SJCRH30 (cell line): ENCODE measurements at regions not wholly inside any gene's neighbourhood (a gene's known extent, or its start where the extent isn't known, plus 50 kb on each side); places are given as distances from the start of the nearest gene placed in this dataset.

Source experiments
- DNase-seq, 2 experiments: peaks; one replicate each; pipeline ENCODE4 v3.0.0-alpha.2; 2015 to 2020
- H3K27ac ChIP-seq: fragments of 250-450 bp; sonication (Bioruptor Pico); 2 replicates; pipeline ENCODE4 v1.5.1; 2020; ENCODE audit warnings: mild to moderate bottlenecking, moderate library complexity
- H3K27me3 ChIP-seq: fragments of 250-450 bp; sonication (Bioruptor Pico); 2 replicates; pipeline ENCODE4 v1.5.1; 2020; ENCODE audit warnings: mild to moderate bottlenecking, moderate library complexity
- H3K36me3 ChIP-seq: fragments of 250-450 bp; sonication (Bioruptor Pico); 2 replicates; pipeline ENCODE4 v1.5.1; 2020; ENCODE audit warnings: mild to moderate bottlenecking, moderate library complexity
- H3K4me1 ChIP-seq: fragments of 250-450 bp; sonication (Bioruptor Pico); 2 replicates; pipeline ENCODE4 v1.5.1; 2020; ENCODE audit warnings: mild to moderate bottlenecking, moderate library complexity
- H3K4me3 ChIP-seq: fragments of 250-450 bp; sonication (Bioruptor Pico); 2 replicates; pipeline ENCODE4 v1.5.1; 2020; ENCODE audit warnings: mild to moderate bottlenecking, moderate library complexity
- H3K9me3 ChIP-seq: fragments of 250-450 bp; sonication (Bioruptor Pico); replicated peaks from 2 replicates; pipeline ENCODE4 v1.5.1; 2020; ENCODE audit warnings: mild to moderate bottlenecking, moderate library complexity

DNA sequence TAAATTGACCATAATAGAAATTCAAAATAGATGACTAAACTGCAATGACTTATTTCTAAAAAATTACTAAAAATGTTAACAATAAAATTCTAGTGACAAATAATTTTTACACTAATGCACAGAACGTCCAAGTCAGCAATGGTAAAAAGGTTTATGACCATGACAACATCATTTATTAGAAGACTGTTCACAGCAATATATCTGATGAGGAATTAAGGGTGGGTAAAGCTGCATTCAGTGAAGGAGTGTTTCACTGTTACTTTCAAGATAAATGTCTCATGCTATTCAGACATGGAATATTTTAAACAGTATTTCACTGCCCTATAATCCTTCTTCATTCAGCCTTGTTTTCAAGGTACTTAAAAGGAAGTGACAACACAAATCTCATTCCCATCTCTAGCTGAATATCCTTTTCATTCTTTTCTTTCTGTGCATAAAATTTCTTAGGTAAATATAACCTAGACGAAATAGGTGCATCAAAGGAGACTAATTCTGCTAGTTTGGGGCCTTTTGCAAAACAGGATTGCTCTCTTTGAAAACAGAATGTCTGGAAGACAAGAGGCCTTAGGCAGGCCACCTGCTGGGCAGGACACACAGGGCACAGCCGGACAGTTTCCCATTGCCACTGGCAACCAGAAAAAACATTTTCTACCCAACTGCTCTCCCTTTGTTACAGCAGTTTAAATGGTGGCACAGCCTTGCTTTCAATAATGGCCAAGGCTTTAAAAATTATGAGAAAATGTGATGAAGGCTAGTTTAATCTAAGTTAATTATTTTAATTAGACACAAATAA lies 600.3 kb downstream of the SPRY1 start:
- Histone ChIP-seq H3K9me3 (0 out of 2 replicates have a peak, but pooled peaks cover 4% of the 10 kb centered on the region), H3K4me3 (no peak overlapping the region), H3K4me1 (peaks cover 3% of the 10 kb centered on the region; the same call in 1 of the 2 replicates), H3K36me3 (no peaks in the 10 kb centered on the region), H3K27ac (no peak overlapping the region), H3K27me3 (no peaks in the 10 kb centered on the region)
- DNase-seq, result peak; percentile 16 to 36

DNA sequence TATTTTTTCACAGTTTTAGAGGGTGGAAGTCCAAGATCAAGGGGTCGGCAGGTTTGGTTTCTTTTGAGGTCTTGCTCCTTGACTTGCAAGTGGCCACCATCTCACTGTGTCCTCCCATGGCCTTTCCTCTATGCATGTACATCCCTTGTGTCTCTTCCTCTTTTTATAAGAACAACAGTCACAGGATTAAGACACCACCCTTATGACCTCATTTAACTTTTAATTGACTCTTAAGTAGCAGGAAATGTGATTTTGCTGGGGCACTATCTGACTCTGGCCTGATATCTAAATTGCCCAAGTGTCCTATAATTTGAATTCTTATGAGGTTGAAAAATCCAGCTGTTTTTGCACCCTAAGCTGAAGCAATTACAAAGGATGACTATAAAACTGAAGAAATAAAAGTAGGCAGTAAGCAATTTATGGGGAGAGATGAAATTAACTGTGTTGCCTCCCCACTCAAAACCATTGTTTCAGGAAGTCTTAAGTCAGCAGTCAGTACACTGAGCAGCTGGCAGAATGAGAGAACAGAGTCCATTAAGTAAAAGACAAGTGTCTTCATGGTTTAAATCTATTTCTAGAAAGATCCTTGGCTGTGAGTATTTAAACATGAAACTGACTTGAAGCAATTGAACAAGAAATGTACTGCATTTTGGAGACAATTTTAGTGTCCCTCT lies 601.3 kb downstream of the SPRY1 start:
- H3K4me3 ChIP-seq, result no peak overlapping the region
- DNase-seq, result no peak
- H3K36me3 ChIP-seq, result no peaks in the 10 kb centered on the region
- no peaks in the 10 kb centered on the region for H3K27me3 ChIP-seq
- H3K27ac ChIP-seq, result no peak overlapping the region
- H3K9me3 ChIP-seq, result 0 out of 2 replicates have a peak, but pooled peaks cover 4% of the 10 kb centered on the region
- peaks cover 3% of the 10 kb centered on the region; the same call in 1 of the 2 replicates for H3K4me1 ChIP-seq

DNA sequence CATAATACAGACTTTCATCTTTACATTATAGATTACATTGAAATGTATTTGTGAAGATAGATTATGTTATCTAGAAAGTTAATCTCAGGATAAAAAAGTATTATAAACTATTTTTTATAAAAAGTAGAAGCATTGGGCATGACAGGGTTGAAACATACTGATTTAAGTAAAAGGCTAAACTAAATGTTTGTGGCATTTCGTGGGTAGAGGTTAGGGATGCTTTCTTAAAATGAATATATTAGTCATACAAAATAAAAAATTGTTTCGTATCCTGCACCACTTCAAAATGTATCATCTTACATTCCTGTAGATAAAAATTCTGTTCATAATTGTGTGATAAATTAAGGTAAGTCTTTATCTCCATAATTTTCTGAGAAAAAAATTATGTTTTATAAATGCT lies 603.6 kb downstream of the SPRY1 start:
- Histone ChIP-seq H3K9me3 (0 out of 2 replicates have a peak, but pooled peaks cover 4% of the 10 kb centered on the region), H3K27me3 (no peaks in the 10 kb centered on the region), H3K4me1 (peaks cover 3% of the 10 kb centered on the region; the same call in 1 of the 2 replicates), H3K4me3 (no peak overlapping the region), H3K27ac (no peak overlapping the region), H3K36me3 (no peaks in the 10 kb centered on the region)
- DNase-seq, result no peak

DNA sequence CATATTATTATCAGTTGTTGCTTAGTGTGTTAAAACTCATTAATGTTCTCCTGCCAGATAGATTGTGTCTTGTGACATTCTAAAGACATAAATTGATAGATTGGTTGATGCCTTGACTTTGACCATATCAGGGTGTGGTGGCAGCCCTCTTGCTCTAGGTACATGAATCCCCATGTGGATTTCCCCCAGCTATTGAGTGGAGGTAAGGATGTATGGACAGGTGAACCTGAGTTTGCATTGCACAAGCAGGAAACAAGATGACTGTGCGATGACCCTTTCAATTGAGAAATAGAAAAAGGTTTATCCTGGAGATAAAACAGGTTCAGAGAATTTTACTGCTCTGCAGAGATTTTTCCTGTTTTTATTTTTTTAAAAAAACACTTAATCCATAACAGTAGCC lies 619.2 kb downstream of the SPRY1 start:
- DNase-seq, result no peak
- Histone ChIP-seq H3K9me3 (0 out of 2 replicates have a peak, but pooled peaks cover 3% of the 10 kb centered on the region), H3K4me3 (no peak overlapping the region), H3K27me3 (no peaks in the 10 kb centered on the region), H3K27ac (no peak overlapping the region), H3K36me3 (no peaks in the 10 kb centered on the region; the same call in none of the 2 replicates), H3K4me1 (peaks cover 6% of the 10 kb centered on the region; the same call in 1 of the 2 replicates)

DNA sequence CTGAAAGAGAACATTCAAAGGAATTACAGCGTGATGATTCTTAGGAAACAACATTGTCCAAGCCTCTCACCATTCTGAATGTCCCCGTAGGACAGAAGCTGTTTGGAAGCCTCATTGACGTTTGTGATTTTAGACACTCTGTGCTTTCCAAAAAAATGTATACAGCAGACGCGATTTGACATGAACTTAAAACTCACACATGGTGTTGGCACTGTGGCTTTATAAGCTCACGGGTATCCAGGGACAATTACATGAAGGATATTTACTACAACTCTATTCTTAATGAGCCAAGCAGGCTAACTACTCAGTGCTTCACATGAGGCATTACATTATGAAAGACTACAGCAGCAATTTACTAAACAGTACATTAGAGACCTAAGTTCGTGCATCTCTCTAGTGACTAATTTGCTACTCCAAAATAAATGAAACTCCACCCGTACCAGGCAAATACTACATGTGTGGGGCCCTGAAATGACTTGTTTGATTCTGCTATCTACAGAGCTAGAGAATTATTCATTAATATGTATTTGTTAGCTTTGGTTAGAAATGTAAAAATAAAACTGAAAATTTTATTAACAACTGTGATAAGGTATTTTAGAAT lies 620.7 kb downstream of the SPRY1 start:
- peaks cover 6% of the 10 kb centered on the region; the same call in 1 of the 2 replicates for H3K4me1 ChIP-seq
- 0 out of 2 replicates have a peak, but pooled peaks cover 3% of the 10 kb centered on the region for H3K9me3 ChIP-seq
- H3K4me3 ChIP-seq, result no peak overlapping the region
- H3K36me3 ChIP-seq, result no peaks in the 10 kb centered on the region; the same call in none of the 2 replicates
- H3K27ac ChIP-seq, result no peak overlapping the region
- DNase-seq, result no peak
- no peaks in the 10 kb centered on the region for H3K27me3 ChIP-seq

DNA sequence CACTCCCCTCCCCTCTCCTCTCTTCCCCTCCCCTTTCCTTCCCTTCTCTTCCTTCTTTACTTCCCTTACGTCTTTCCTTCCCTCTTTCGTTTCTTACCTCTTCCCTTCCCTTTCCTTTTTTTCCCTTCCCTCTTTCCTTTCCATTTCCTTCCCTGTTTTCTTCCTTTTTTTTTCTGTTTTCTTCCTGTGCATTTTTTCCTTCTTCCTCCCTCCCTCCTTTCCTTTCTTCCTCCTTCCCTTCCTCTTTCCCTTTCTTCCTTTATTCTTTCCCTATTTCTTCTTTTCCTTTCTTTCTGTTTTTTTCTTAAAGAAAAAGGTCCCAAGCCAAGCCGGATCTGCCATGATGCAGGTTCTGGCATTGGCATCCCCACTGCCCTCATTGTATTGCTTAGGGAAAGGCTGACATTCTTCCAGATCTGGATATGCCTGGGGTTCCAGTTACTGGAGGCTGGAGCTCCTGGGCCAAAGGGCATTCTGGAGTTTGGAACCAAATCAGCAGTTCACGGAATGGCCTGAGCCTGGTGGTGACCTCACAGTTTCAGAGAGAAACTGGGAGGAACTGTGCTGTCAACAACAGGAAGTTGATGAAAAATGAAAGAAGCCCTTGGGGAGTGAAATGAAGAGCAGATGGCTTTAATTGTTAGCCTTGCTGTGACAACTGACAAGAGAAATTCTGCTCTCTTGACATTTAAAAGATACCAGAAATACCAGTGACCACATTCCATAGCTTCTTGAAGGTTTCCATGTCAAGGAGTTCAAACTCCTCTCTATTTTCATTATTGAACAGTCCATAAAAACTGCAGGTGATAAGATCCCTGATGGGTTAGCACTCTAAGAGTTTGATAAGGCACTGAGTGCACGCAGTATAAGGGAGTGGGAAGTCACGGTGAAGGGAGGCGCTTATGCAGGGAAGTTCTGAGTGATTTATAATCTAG lies 622.1 kb downstream of the SPRY1 start:
- 0 out of 2 replicates have a peak, but pooled peaks cover 3% of the 10 kb centered on the region for H3K9me3 ChIP-seq
- peak; percentile 31 to 38 for DNase-seq
- no peaks in the 10 kb centered on the region; the same call in none of the 2 replicates for H3K36me3 ChIP-seq
- H3K4me1 ChIP-seq, result peaks cover 6% of the 10 kb centered on the region; the same call in 1 of the 2 replicates
- 0 out of 2 replicates have a peak overlapping the region, but pooled peaks have one; percentile 1 for H3K27ac ChIP-seq
- H3K4me3 ChIP-seq, result no peak overlapping the region
- no peaks in the 10 kb centered on the region for H3K27me3 ChIP-seq

DNA sequence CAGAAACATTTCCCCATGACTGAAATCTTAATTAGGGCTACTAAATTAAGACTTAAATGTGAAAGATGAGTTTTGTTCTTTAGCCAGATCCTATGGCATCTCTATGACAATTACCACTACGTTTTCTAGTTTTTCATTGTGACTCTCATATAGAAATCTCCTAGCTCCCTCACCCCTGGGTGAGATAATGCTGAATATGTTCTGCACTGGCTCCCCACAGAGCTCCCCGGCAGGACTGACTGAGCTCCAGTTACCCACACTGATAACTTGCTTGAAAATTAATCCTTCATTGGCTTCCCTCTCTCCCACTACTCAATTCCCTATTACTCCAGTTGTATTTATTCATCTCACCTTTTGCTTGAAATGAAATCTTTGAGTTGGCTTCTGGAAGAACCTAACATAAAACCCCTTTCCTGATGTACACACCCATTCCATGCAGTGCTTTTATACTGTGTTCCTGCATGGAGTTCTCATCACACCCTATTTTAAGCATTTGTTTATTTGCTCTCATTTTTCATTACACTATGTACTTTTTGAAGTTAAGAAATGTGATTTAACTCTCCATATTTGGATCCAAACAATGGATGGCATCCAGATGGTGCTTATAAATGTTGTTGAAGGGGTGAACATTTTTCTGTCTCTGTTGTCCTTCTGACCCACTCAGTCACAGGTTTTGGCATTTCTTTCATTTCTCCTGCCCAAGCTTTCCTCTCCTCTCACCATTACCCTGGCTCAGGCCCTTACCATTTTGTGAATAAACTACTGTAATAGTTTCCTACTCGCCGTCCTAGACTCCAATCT lies 623.4 kb downstream of the SPRY1 start:
- Histone ChIP-seq H3K4me1 (peaks cover 6% of the 10 kb centered on the region; the same call in 1 of the 2 replicates), H3K36me3 (peaks cover 2% of the 10 kb centered on the region), H3K27ac (no peak overlapping the region), H3K4me3 (no peak overlapping the region), H3K9me3 (peaks cover 3% of the 10 kb centered on the region), H3K27me3 (no peaks in the 10 kb centered on the region)
- no peak for DNase-seq

DNA sequence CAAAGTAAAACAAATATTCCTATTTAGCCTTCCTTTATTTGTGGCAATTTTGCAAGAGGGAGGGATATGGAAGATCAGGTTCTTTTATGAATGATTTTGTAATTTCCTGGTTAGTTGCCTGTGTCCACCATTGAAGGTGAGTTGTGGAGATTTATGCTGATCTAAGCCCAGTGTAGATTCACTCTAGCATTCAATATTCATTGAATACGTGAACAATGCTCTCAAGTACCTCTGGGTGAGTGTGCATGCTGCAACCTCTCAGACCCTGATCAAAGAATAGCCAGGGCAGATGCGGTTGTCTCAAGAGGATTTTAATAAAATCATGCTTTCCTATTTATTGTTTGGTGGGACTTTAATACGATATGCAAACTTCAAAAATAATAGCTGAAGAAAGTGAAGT lies 628.4 kb downstream of the SPRY1 start:
- no peak overlapping the region for H3K4me3 ChIP-seq
- no peak for DNase-seq
- peaks cover 3% of the 10 kb centered on the region; the same call in 1 of the 2 replicates for H3K36me3 ChIP-seq
- peaks cover 5% of the 10 kb centered on the region; the same call in 1 of the 2 replicates for H3K4me1 ChIP-seq
- no peaks in the 10 kb centered on the region for H3K27me3 ChIP-seq
- H3K27ac ChIP-seq, result no peak overlapping the region
- peaks cover 12% of the 10 kb centered on the region for H3K9me3 ChIP-seq

DNA sequence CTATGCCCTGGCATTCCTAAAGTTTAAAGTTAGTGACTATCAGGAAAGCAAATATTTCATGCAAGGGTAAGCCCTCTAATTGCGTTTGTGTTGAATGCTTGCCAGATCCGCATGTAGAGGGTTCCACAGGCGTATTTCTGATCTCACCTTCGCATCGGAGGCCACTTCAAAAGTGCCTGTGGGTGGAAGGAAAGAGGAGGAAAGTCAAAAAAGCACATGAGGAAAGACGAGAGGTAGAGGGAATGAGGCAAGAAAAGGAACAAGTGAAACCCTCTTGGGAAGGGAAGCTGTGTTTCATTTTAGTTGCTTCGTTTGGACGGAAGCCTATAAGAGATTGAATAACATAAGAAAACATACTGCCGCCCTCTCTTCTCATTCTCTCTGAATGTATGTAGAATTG lies 628.8 kb downstream of the SPRY1 start:
- DNase-seq, result no peak
- H3K9me3 ChIP-seq, result peaks cover 12% of the 10 kb centered on the region
- H3K4me3 ChIP-seq, result no peak overlapping the region
- H3K27me3 ChIP-seq, result no peaks in the 10 kb centered on the region
- peaks cover 5% of the 10 kb centered on the region; the same call in 1 of the 2 replicates for H3K4me1 ChIP-seq
- peaks cover 3% of the 10 kb centered on the region; the same call in 1 of the 2 replicates for H3K36me3 ChIP-seq
- no peak overlapping the region for H3K27ac ChIP-seq

DNA sequence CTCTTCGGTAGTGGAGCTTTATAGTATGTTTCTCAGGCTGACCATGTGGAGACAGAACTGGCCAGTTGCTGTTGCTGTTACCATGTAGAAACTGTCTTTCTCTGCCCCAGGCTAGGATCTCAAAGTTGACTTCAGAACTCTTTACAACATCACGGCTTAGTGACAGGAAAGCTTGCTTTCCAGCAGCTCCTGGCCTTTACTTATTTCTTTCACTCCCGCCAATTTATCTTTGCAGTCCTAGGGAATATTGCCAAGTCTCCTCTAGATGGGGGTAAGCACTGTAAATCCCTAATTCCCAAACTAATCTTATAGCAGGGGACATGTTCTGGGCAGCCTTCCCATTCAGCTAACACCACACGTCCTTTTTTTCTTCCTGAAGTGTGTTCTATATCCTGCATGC lies 631.6 kb downstream of the SPRY1 start:
- Histone ChIP-seq H3K36me3 (peaks cover 3% of the 10 kb centered on the region; the same call in 1 of the 2 replicates), H3K27ac (no peak overlapping the region), H3K9me3 (peaks cover 12% of the 10 kb centered on the region), H3K4me1 (peaks cover 5% of the 10 kb centered on the region; the same call in 1 of the 2 replicates), H3K27me3 (no peaks in the 10 kb centered on the region), H3K4me3 (no peak overlapping the region)
- peak in 1 of 2 experiments; percentile 35 for DNase-seq

DNA sequence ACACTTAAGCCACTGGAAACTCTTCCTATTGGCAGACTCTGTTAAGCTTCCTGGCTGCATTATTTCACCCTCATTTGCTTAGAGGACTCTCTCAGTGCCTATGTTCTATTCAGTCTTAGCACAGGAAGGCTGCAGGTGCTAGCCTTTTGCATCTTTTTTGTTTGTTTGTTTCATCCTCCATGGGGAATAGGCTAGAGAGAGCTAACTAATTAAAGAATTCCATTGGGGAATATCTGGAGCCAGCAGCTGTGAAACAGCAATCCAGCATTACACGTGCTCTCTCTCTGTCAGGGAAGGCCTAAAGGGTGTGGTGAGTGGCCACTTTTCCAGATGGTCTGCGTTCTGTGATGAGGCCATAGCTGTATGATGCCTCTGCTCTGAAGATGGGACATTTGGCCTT lies 633.6 kb downstream of the SPRY1 start:
- DNase-seq, result no peak
- no peaks in the 10 kb centered on the region for H3K36me3 ChIP-seq
- no peak overlapping the region for H3K4me3 ChIP-seq
- no peaks in the 10 kb centered on the region for H3K27me3 ChIP-seq
- H3K4me1 ChIP-seq, result peaks cover 5% of the 10 kb centered on the region; the same call in 1 of the 2 replicates
- peaks cover 9% of the 10 kb centered on the region for H3K9me3 ChIP-seq
- no peak overlapping the region for H3K27ac ChIP-seq

DNA sequence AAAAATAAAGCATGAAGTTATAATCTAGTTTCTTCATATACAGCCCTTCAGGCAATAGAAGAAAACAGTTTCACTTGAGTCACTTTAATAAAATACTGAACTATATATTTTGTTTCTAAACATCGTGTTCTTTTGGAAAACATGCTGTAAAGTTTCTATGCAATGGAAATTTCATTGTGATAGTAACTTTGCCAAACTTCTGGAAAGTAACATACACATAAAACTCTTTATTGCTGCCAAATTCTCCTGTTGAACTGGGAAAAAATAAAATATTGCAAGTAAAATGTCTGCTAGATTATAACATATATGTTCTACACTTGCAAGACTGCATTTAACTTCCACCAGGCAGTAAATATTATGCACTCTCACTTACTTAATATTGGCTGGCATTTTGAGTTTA lies 635.4 kb downstream of the SPRY1 start:
- Histone ChIP-seq H3K27me3 (no peaks in the 10 kb centered on the region), H3K4me1 (peaks cover 5% of the 10 kb centered on the region; the same call in 1 of the 2 replicates), H3K36me3 (no peaks in the 10 kb centered on the region), H3K9me3 (0 out of 2 replicates have a peak, but pooled peaks cover 3% of the 10 kb centered on the region), H3K27ac (no peak overlapping the region), H3K4me3 (no peak overlapping the region)
- no peak for DNase-seq

DNA sequence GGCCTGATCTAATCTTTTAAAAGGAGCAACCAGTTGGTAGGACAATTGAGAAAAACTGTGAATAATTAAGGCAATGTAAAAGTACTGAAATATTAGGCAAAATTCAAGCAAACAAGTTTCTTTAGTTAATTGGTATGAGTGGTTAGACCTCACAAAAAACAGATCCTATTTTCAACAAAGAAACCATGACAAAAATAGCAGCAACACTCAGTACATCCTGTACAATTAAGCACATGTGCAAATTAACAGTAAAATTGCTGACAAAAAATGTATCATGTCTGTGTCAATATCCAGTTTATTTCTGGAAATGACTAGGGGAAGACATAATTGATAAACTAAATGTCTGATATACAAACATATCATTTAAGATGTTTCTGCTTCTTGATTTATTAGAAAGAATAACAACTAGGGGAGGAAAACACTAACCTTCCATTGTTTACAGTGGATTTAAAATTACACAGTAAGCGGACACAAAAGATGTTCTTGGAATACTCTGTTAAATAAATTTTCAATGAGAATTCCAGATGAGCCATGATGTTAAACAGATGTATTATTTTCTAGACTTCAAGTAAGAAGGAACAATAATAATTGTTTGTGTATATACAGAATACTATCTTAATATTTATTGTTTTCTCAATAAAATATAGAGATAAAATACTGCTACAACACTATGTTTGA lies 638.9 kb downstream of the SPRY1 start:
- no peak for DNase-seq
- Histone ChIP-seq H3K4me1 (no peaks in the 10 kb centered on the region), H3K9me3 (no peaks in the 10 kb centered on the region), H3K27me3 (no peaks in the 10 kb centered on the region), H3K4me3 (no peak overlapping the region), H3K27ac (no peak overlapping the region), H3K36me3 (no peaks in the 10 kb centered on the region)
